Coronary artery (tissue), 2 donors: ENCODE measurements at regions not wholly inside any gene's neighbourhood (a gene's known extent, or its start where the extent isn't known, plus 50 kb on each side); places are given as distances from the start of the nearest gene placed in this dataset.
"Not testable (repeated sequence)": the region's sequence is repeated elsewhere in the genome, so short reads cannot be mapped to it uniquely, and the experiment has no call there.

Experiments
- DNase-seq: peaks from one replicate; pipeline ENCODE4 v3.0.0-alpha.2; 2017; ENCODE audit warnings: low spot score
- H3K27ac ChIP-seq, 2 donors: fragments of 200-600 bp; sonication (generic); one replicate each; pipeline ENCODE4 v1.5.1; 2016 to 2019
- H3K4me3 ChIP-seq: fragments of 200-600 bp; sonication (generic); 2 replicates; pipeline ENCODE4 v1.5.1; 2016; ENCODE audit warnings: mild to moderate bottlenecking, moderate library complexity
- CTCF ChIP-seq: fragments of 200-600 bp; sonication (generic); IDR thresholded peaks from one replicate; pipeline ENCODE4 v1.5.1; 2019; ENCODE audit warnings: antibody characterized with exemption

GRCh38 chr22:35480627-35481550 lies 59.7 kb upstream of the RASD2 start:
- TF ChIP-seq CTCF = no peak
- Histone ChIP-seq H3K27ac (no peak overlapping the region), H3K4me3 (no peak overlapping the region)
- DNase-seq = no peak

- TF ChIP-seq CTCF = no peak
- no peak overlapping the region for H3K4me3 ChIP-seq
- no peak for DNase-seq
- no peak overlapping the region for H3K27ac ChIP-seq
Observed at GRCh38 chr22:35482311-35482710, 58.3 kb upstream of the RASD2 start.

- Histone ChIP-seq H3K27ac (no peak overlapping the region), H3K4me3 (no peak overlapping the region)
- no peak for TF ChIP-seq CTCF
- DNase-seq = no peak
Observed at GRCh38 chr22:35482974-35483373, 57.7 kb upstream of the RASD2 start.

GRCh38 chr22:35483730-35484129 lies 56.9 kb upstream of the RASD2 start:
- DNase-seq = no peak
- no peak overlapping the region for H3K4me3 ChIP-seq
- TF ChIP-seq CTCF = no peak
- no peak overlapping the region for H3K27ac ChIP-seq

- TF ChIP-seq CTCF = no peak
- Histone ChIP-seq H3K27ac (no peak overlapping the region), H3K4me3 (no peak overlapping the region)
- no peak for DNase-seq
Observed at GRCh38 chr22:35484651-35485556, 55.7 kb upstream of the RASD2 start.

GRCh38 chr22:35486116-35486631 lies 54.5 kb upstream of the RASD2 start:
- Histone ChIP-seq H3K4me3 (no peak overlapping the region), H3K27ac (no peak overlapping the region)
- TF ChIP-seq CTCF = no peak
- DNase-seq = no peak

- not testable (repeated sequence) for H3K4me3 ChIP-seq, H3K27ac ChIP-seq, DNase-seq
Observed at GRCh38 chr22:35487623-35488022, 53.0 kb upstream of the RASD2 start.
